Nephron progenitor cell (in vitro differentiated cells): ENCODE measurements at regions not wholly inside any gene's neighbourhood (a gene's known extent, or its start where the extent isn't known, plus 50 kb on each side); places are given as distances from the start of the nearest gene placed in this dataset.

Source experiments
- DNase-seq: peaks from one replicate; pipeline ENCODE4 v3.0.0; 2021
- H3K27ac Mint-ChIP-seq: 2 replicates; pipeline ENCODE4 v1.8.0; 2021; ENCODE audit warnings: mild to moderate bottlenecking, moderate library complexity, mixed read lengths
- H3K27me3 Mint-ChIP-seq: 2 replicates; pipeline ENCODE4 v1.8.0; 2021; ENCODE audit warnings: mild to moderate bottlenecking, low read depth, mixed read lengths; ENCODE audit not compliant: poor library complexity
- H3K36me3 Mint-ChIP-seq: 2 replicates; pipeline ENCODE4 v1.8.0; 2021; ENCODE audit warnings: low read depth, mixed read lengths
- H3K4me1 Mint-ChIP-seq: 2 replicates; pipeline ENCODE4 v1.8.0; 2021; ENCODE audit warnings: mixed read lengths
- H3K4me3 Mint-ChIP-seq: 2 replicates; pipeline ENCODE4 v1.8.0; 2021; ENCODE audit warnings: mild to moderate bottlenecking, moderate library complexity, mixed read lengths
- H3K9me3 Mint-ChIP-seq: 2 replicates; pipeline ENCODE4 v1.8.0; 2021; ENCODE audit warnings: mild to moderate bottlenecking, moderate library complexity, mixed read lengths
- TF ChIP-seq, protein P1 (sequence below): fragments of 200-600 bp; sonication (generic); IDR thresholded peaks from 2 replicates; pipeline ENCODE4 v1.5.0; 2021; ENCODE audit warnings: antibody characterized with exemption

GRCh38 chr5:142450419-142450818 is 125.6 kb upstream of the SPRY4 start:
- no peak overlapping the region for H3K4me3 Mint-ChIP-seq
- H3K9me3 Mint-ChIP-seq, result peaks cover 51% of the 10 kb centered on the region
- TF ChIP-seq, protein P1, sequence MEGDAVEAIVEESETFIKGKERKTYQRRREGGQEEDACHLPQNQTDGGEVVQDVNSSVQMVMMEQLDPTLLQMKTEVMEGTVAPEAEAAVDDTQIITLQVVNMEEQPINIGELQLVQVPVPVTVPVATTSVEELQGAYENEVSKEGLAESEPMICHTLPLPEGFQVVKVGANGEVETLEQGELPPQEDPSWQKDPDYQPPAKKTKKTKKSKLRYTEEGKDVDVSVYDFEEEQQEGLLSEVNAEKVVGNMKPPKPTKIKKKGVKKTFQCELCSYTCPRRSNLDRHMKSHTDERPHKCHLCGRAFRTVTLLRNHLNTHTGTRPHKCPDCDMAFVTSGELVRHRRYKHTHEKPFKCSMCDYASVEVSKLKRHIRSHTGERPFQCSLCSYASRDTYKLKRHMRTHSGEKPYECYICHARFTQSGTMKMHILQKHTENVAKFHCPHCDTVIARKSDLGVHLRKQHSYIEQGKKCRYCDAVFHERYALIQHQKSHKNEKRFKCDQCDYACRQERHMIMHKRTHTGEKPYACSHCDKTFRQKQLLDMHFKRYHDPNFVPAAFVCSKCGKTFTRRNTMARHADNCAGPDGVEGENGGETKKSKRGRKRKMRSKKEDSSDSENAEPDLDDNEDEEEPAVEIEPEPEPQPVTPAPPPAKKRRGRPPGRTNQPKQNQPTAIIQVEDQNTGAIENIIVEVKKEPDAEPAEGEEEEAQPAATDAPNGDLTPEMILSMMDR, result no peak
- no peak for DNase-seq
- H3K4me1 Mint-ChIP-seq, result peaks cover 26% of the 10 kb centered on the region
- H3K36me3 Mint-ChIP-seq, result peaks cover 41% of the 10 kb centered on the region
- H3K27ac Mint-ChIP-seq, result no peak overlapping the region
- H3K27me3 Mint-ChIP-seq, result peaks cover 3% of the 10 kb centered on the region

- peaks cover 3% of the 10 kb centered on the region for H3K27me3 Mint-ChIP-seq
- no peak overlapping the region for H3K4me3 Mint-ChIP-seq
- peaks cover 47% of the 10 kb centered on the region for H3K9me3 Mint-ChIP-seq
- DNase-seq, result no peak
- H3K27ac Mint-ChIP-seq, result no peak overlapping the region
- H3K4me1 Mint-ChIP-seq, result peaks cover 17% of the 10 kb centered on the region
- peaks cover 35% of the 10 kb centered on the region for H3K36me3 Mint-ChIP-seq
- TF ChIP-seq, protein P1, result no peak
Measured at GRCh38 chr5:142447887-142448286, 123.1 kb upstream of the SPRY4 start.

DNA sequence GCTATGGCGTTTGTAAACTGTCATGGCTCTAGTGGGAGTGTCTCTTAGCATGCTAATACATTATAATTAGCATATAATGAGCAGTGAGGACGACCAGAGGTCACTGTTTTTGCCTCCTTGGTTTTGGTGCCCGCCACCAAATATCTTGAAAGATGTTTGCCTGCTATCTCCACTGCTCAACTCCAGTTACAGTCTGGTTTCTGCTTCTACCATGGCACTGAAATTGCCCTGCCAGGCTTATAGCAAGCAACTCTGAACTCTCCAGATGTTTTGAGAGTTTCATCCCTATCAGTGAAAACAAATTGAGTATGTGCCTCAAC is 122.1 kb upstream of the SPRY4 start:
- TF ChIP-seq, protein P1, result no peak
- no peak overlapping the region for H3K4me3 Mint-ChIP-seq
- peaks cover 43% of the 10 kb centered on the region for H3K9me3 Mint-ChIP-seq
- no peak for DNase-seq
- peaks cover 12% of the 10 kb centered on the region for H3K4me1 Mint-ChIP-seq
- H3K27me3 Mint-ChIP-seq, result peaks cover 3% of the 10 kb centered on the region
- H3K36me3 Mint-ChIP-seq, result peaks cover 35% of the 10 kb centered on the region
- H3K27ac Mint-ChIP-seq, result no peak overlapping the region

GRCh38 chr5:142446131-142446959 is 121.5 kb upstream of the SPRY4 start:
- TF ChIP-seq, protein P1, result no peak
- Mint-ChIP-seq H3K9me3 (peaks cover 38% of the 10 kb centered on the region), H3K27me3 (peaks cover 3% of the 10 kb centered on the region), H3K27ac (peak overlapping the region; percentile 75), H3K36me3 (peaks cover 35% of the 10 kb centered on the region), H3K4me1 (peaks cover 15% of the 10 kb centered on the region), H3K4me3 (no peak overlapping the region)
- no peak for DNase-seq

DNA sequence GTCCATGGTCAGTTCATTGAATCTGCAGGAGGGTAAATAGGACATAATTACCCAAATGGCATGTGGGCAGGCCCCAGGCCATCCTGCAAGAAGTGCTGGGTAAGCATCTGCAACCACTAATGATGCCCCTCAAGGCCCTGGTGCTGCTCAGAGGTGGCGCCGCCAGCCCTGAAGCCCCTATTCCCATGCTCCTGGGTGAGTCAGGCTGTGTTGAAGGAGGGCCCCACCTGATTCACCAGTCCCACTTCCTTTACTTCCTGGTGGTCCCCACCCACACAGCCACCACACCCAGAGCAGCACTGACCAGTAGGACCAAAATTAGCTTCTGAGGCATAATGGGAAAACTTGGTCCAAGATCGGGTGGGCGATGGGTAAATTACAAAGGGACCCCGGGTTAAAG is 120.4 kb upstream of the SPRY4 start:
- Mint-ChIP-seq H3K27ac (no peak overlapping the region), H3K36me3 (peaks cover 26% of the 10 kb centered on the region), H3K4me3 (no peak overlapping the region)

More for the DNA sequence above, 120.4 kb upstream of the SPRY4 start:
- Mint-ChIP-seq H3K4me1 (peaks cover 25% of the 10 kb centered on the region), H3K9me3 (peaks cover 28% of the 10 kb centered on the region), H3K27me3 (peaks cover 3% of the 10 kb centered on the region)
- TF ChIP-seq, protein P1, result no peak
- DNase-seq, result no peak
